ENCODE measurements at regions not wholly inside any gene's neighbourhood (a gene's known extent, or its start where the extent isn't known, plus 50 kb on each side); places are given as distances from the start of the nearest gene placed in this dataset.
"Not testable (repeated sequence)": the region's sequence is repeated elsewhere in the genome, so short reads cannot be mapped to it uniquely, and the experiment has no call there.

- H3K36me3 Mint-ChIP-seq, H3K4me1 Mint-ChIP-seq: not testable (repeated sequence)
- peaks cover 8 to 19% (median 17%) of the 10 kb centered on the region in 3 donors for H3K27me3 Mint-ChIP-seq (ENCODE audit: low read depth in 3 of 3)
Observed at GRCh38 chr1:145553795-145554194, 54.0 kb upstream of the GPR89A start.

GRCh38 chr1:145545055-145545454 is 62.7 kb upstream of the GPR89A start:
- no peaks in the 10 kb centered on the region for H3K9me3 Mint-ChIP-seq
- H3K36me3 Mint-ChIP-seq: no peaks in the 10 kb centered on the region
- H3K27ac Mint-ChIP-seq: no peak overlapping the region
- no peaks in the 10 kb centered on the region for H3K4me1 Mint-ChIP-seq
- peaks cover 0 to 5% (median 4%) of the 10 kb centered on the region in 3 donors for H3K27me3 Mint-ChIP-seq (ENCODE audit: low read depth in 3 of 3)
- H3K4me3 Mint-ChIP-seq: no peak overlapping the region
- DNase-seq: no peak

More at GRCh38 chr1:145553795-145554194, 54.0 kb upstream of the GPR89A start:
- not testable (repeated sequence) for H3K27ac Mint-ChIP-seq, H3K4me3 Mint-ChIP-seq, DNase-seq
- peaks cover 0 to 12% (median 2%) of the 10 kb centered on the region in 6 donors for H3K9me3 Mint-ChIP-seq

GRCh38 chr1:145541685-145542084 is 66.1 kb upstream of the GPR89A start:
- not testable (repeated sequence) for DNase-seq; H3K27me3 Mint-ChIP-seq (ENCODE audit: low read depth in 3 of 3); H3K4me3 Mint-ChIP-seq; H3K9me3 Mint-ChIP-seq; H3K4me1 Mint-ChIP-seq; H3K36me3 Mint-ChIP-seq; H3K27ac Mint-ChIP-seq

GRCh38 chr1:145541246-145541645 is 66.5 kb upstream of the GPR89A start:
- not testable (repeated sequence) for H3K9me3 Mint-ChIP-seq; H3K27me3 Mint-ChIP-seq (ENCODE audit: low read depth in 3 of 3); H3K4me3 Mint-ChIP-seq; H3K36me3 Mint-ChIP-seq; H3K4me1 Mint-ChIP-seq; H3K27ac Mint-ChIP-seq; DNase-seq

- H3K4me1 Mint-ChIP-seq; DNase-seq; H3K9me3 Mint-ChIP-seq; H3K27me3 Mint-ChIP-seq (ENCODE audit: low read depth in 3 of 3); H3K4me3 Mint-ChIP-seq; H3K36me3 Mint-ChIP-seq; H3K27ac Mint-ChIP-seq: not testable (repeated sequence)
Observed at GRCh38 chr1:145538118-145538882, 69.5 kb upstream of the GPR89A start.

GRCh38 chr1:145537003-145537402 is 70.8 kb upstream of the GPR89A start:
- H3K27ac Mint-ChIP-seq; DNase-seq; H3K4me3 Mint-ChIP-seq; H3K4me1 Mint-ChIP-seq; H3K9me3 Mint-ChIP-seq; H3K27me3 Mint-ChIP-seq (ENCODE audit: low read depth in 3 of 3); H3K36me3 Mint-ChIP-seq: not testable (repeated sequence)

GRCh38 chr1:145535461-145535860 is 72.3 kb upstream of the GPR89A start:
- not testable (repeated sequence) for H3K4me3 Mint-ChIP-seq; H3K4me1 Mint-ChIP-seq; DNase-seq; H3K36me3 Mint-ChIP-seq; H3K27me3 Mint-ChIP-seq (ENCODE audit: low read depth in 3 of 3); H3K27ac Mint-ChIP-seq; H3K9me3 Mint-ChIP-seq

- H3K4me1 Mint-ChIP-seq; H3K27me3 Mint-ChIP-seq (ENCODE audit: low read depth in 3 of 3); H3K9me3 Mint-ChIP-seq; H3K27ac Mint-ChIP-seq; H3K4me3 Mint-ChIP-seq; DNase-seq; H3K36me3 Mint-ChIP-seq: not testable (repeated sequence)
Observed at GRCh38 chr1:145528068-145528564, 79.7 kb upstream of the GPR89A start.

- not testable (repeated sequence) for H3K27ac Mint-ChIP-seq; H3K27me3 Mint-ChIP-seq (ENCODE audit: low read depth in 3 of 3); DNase-seq; H3K4me1 Mint-ChIP-seq; H3K9me3 Mint-ChIP-seq; H3K4me3 Mint-ChIP-seq; H3K36me3 Mint-ChIP-seq
Observed at GRCh38 chr1:145520159-145520558, 87.6 kb upstream of the GPR89A start.

- not testable (repeated sequence) for H3K4me1 Mint-ChIP-seq; H3K4me3 Mint-ChIP-seq; H3K27me3 Mint-ChIP-seq (ENCODE audit: low read depth in 3 of 3); H3K36me3 Mint-ChIP-seq; H3K27ac Mint-ChIP-seq; H3K9me3 Mint-ChIP-seq; DNase-seq
Observed at GRCh38 chr1:145519302-145519701, 88.5 kb upstream of the GPR89A start.

- not testable (repeated sequence) for H3K36me3 Mint-ChIP-seq; H3K4me1 Mint-ChIP-seq; H3K27ac Mint-ChIP-seq; DNase-seq; H3K27me3 Mint-ChIP-seq (ENCODE audit: low read depth in 3 of 3); H3K4me3 Mint-ChIP-seq; H3K9me3 Mint-ChIP-seq
Observed at GRCh38 chr1:145513017-145513416, 87.6 kb upstream of the NBPF20 start.

- H3K36me3 Mint-ChIP-seq; H3K27ac Mint-ChIP-seq; H3K4me1 Mint-ChIP-seq; H3K9me3 Mint-ChIP-seq; H3K27me3 Mint-ChIP-seq (ENCODE audit: low read depth in 3 of 3); H3K4me3 Mint-ChIP-seq; DNase-seq: not testable (repeated sequence)
Observed at GRCh38 chr1:145508053-145508452, 82.7 kb upstream of the NBPF20 start.

GRCh38 chr1:145505663-145506647 is 80.6 kb upstream of the NBPF20 start:
- DNase-seq; H3K9me3 Mint-ChIP-seq; H3K4me1 Mint-ChIP-seq; H3K27me3 Mint-ChIP-seq (ENCODE audit: low read depth in 3 of 3); H3K36me3 Mint-ChIP-seq; H3K27ac Mint-ChIP-seq; H3K4me3 Mint-ChIP-seq: not testable (repeated sequence)

- not testable (repeated sequence) for H3K27ac Mint-ChIP-seq; H3K4me1 Mint-ChIP-seq; H3K27me3 Mint-ChIP-seq (ENCODE audit: low read depth in 3 of 3); DNase-seq; H3K36me3 Mint-ChIP-seq; H3K9me3 Mint-ChIP-seq; H3K4me3 Mint-ChIP-seq
Observed at GRCh38 chr1:145504834-145505413, 79.5 kb upstream of the NBPF20 start.
